ENCODE measurements at regions not wholly inside any gene's neighbourhood (a gene's known extent, or its start where the extent isn't known, plus 50 kb on each side); places are given as distances from the start of the nearest gene placed in this dataset.

- no peak for TF ChIP-seq CTCF (IDR thresholded peaks at IDR 0.05)
- TF ChIP-seq POLR2A (IDR thresholded peaks at IDR 0.05), result no peak
These were observed 242.0 kb upstream of the RBFOX1 start for GRCh38 chr16:7090628-7091115.

Data from uterus (tissue), 2 donors.